Non-pigmented ciliary epithelial cell (primary cell): ENCODE measurements at regions not wholly inside any gene's neighbourhood (a gene's known extent, or its start where the extent isn't known, plus 50 kb on each side); places are given as distances from the start of the nearest gene placed in this dataset.

ENCODE experiments used
- DNase-seq: peaks from one replicate; pipeline ENCODE4 v3.0.0-alpha.2; 2010; ENCODE audit warnings: low read depth

DNA sequence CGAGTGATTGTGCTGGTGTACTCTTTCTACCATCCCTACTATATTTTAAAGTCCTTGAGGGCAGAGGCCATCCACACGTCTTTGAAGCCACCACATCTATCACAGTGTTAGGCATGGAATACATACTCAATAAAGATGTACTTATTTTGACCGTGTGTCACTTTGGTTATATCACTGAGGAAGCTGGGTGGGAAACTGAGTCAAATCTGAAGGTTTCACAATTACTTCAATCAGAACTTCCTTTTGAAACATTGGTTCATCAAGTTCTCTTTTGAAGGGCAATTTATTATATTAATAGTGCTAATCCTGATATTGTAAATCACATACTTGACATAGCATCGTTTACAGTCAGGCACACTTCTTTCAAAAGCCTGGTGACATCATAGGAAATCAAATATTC is 53.3 kb upstream of the ATP1B1 start:
- DNase-seq = no peak
